Nephron progenitor cell (in vitro differentiated cells): ENCODE measurements at regions not wholly inside any gene's neighbourhood (a gene's known extent, or its start where the extent isn't known, plus 50 kb on each side); places are given as distances from the start of the nearest gene placed in this dataset.
"Not testable (repeated sequence)": the region's sequence is repeated elsewhere in the genome, so short reads cannot be mapped to it uniquely, and the experiment has no call there.

Experiments
- DNase-seq: peaks from one replicate; pipeline ENCODE4 v3.0.0; 2021
- H3K27ac Mint-ChIP-seq: 2 replicates; pipeline ENCODE4 v1.8.0; 2021; ENCODE audit warnings: mild to moderate bottlenecking, moderate library complexity, mixed read lengths
- H3K27me3 Mint-ChIP-seq: 2 replicates; pipeline ENCODE4 v1.8.0; 2021; ENCODE audit warnings: mild to moderate bottlenecking, low read depth, mixed read lengths; ENCODE audit not compliant: poor library complexity
- H3K36me3 Mint-ChIP-seq: 2 replicates; pipeline ENCODE4 v1.8.0; 2021; ENCODE audit warnings: low read depth, mixed read lengths
- H3K4me1 Mint-ChIP-seq: 2 replicates; pipeline ENCODE4 v1.8.0; 2021; ENCODE audit warnings: mixed read lengths
- H3K4me3 Mint-ChIP-seq: 2 replicates; pipeline ENCODE4 v1.8.0; 2021; ENCODE audit warnings: mild to moderate bottlenecking, moderate library complexity, mixed read lengths
- H3K9me3 Mint-ChIP-seq: 2 replicates; pipeline ENCODE4 v1.8.0; 2021; ENCODE audit warnings: mild to moderate bottlenecking, moderate library complexity, mixed read lengths
- TF ChIP-seq, protein P1 (sequence below): fragments of 200-600 bp; sonication (generic); IDR thresholded peaks from 2 replicates; pipeline ENCODE4 v1.5.0; 2021; ENCODE audit warnings: antibody characterized with exemption

GRCh38 chr21:9823197-9824157 is 697.9 kb upstream of the TPTE start:
- not testable (repeated sequence) for DNase-seq, H3K4me1 Mint-ChIP-seq, H3K4me3 Mint-ChIP-seq, H3K36me3 Mint-ChIP-seq, H3K27me3 Mint-ChIP-seq, H3K27ac Mint-ChIP-seq
- peaks cover 16% of the 10 kb centered on the region for H3K9me3 Mint-ChIP-seq

GRCh38 chr21:9830801-9831200 is 690.6 kb upstream of the TPTE start:
- not testable (repeated sequence) for H3K27ac Mint-ChIP-seq, H3K4me1 Mint-ChIP-seq, H3K27me3 Mint-ChIP-seq, H3K4me3 Mint-ChIP-seq, H3K36me3 Mint-ChIP-seq, DNase-seq
- H3K9me3 Mint-ChIP-seq = peaks cover 16% of the 10 kb centered on the region

- not testable (repeated sequence) for H3K4me3 Mint-ChIP-seq, H3K27me3 Mint-ChIP-seq, H3K36me3 Mint-ChIP-seq, H3K27ac Mint-ChIP-seq, H3K4me1 Mint-ChIP-seq, DNase-seq
- peaks cover 22% of the 10 kb centered on the region for H3K9me3 Mint-ChIP-seq
Observed at GRCh38 chr21:9832751-9833150, 688.6 kb upstream of the TPTE start.

GRCh38 chr21:9836547-9836946 is 684.8 kb upstream of the TPTE start:
- not testable (repeated sequence) for H3K4me3 Mint-ChIP-seq, DNase-seq, H3K27ac Mint-ChIP-seq, H3K4me1 Mint-ChIP-seq, H3K27me3 Mint-ChIP-seq
- H3K36me3 Mint-ChIP-seq = peaks cover 15% of the 10 kb centered on the region
- H3K9me3 Mint-ChIP-seq = peaks cover 58% of the 10 kb centered on the region

DNA sequence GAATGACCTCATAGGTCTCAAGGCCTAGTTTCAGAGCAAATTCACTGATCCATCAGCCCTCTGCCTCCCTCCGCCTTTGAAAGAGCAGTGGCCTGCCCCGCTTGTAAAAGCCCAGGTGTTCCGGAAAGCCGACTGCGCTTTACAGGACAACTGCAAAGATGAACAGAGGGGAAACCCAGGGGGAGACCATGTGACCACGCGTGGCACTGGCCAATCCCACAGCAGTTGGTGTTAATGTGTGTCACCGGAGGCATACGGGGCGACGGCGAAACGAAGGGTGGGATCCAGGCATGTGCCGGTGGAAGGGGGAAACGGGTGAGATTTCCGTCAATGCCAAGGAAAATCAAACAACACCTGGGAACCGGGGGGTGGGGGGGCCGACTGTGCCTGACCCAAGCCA is 684.4 kb upstream of the TPTE start:
- not testable (repeated sequence) for H3K4me3 Mint-ChIP-seq, DNase-seq, H3K4me1 Mint-ChIP-seq, H3K27ac Mint-ChIP-seq, H3K27me3 Mint-ChIP-seq
- peaks cover 62% of the 10 kb centered on the region for H3K9me3 Mint-ChIP-seq
- peaks cover 15% of the 10 kb centered on the region for H3K36me3 Mint-ChIP-seq

GRCh38 chr21:9837526-9837925 is 683.9 kb upstream of the TPTE start:
- not testable (repeated sequence) for H3K4me3 Mint-ChIP-seq, H3K27ac Mint-ChIP-seq, H3K27me3 Mint-ChIP-seq, DNase-seq, H3K4me1 Mint-ChIP-seq
- H3K9me3 Mint-ChIP-seq = peaks cover 66% of the 10 kb centered on the region
- peaks cover 15% of the 10 kb centered on the region for H3K36me3 Mint-ChIP-seq

GRCh38 chr21:9837946-9838737 is 683.2 kb upstream of the TPTE start:
- H3K27me3 Mint-ChIP-seq = no peaks in the 10 kb centered on the region
- H3K36me3 Mint-ChIP-seq = peaks cover 15% of the 10 kb centered on the region
- DNase-seq = no peak
- H3K4me1 Mint-ChIP-seq = no peaks in the 10 kb centered on the region
- peaks cover 66% of the 10 kb centered on the region for H3K9me3 Mint-ChIP-seq
- TF ChIP-seq, protein P1, sequence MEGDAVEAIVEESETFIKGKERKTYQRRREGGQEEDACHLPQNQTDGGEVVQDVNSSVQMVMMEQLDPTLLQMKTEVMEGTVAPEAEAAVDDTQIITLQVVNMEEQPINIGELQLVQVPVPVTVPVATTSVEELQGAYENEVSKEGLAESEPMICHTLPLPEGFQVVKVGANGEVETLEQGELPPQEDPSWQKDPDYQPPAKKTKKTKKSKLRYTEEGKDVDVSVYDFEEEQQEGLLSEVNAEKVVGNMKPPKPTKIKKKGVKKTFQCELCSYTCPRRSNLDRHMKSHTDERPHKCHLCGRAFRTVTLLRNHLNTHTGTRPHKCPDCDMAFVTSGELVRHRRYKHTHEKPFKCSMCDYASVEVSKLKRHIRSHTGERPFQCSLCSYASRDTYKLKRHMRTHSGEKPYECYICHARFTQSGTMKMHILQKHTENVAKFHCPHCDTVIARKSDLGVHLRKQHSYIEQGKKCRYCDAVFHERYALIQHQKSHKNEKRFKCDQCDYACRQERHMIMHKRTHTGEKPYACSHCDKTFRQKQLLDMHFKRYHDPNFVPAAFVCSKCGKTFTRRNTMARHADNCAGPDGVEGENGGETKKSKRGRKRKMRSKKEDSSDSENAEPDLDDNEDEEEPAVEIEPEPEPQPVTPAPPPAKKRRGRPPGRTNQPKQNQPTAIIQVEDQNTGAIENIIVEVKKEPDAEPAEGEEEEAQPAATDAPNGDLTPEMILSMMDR = no peak
- no peak overlapping the region for H3K27ac Mint-ChIP-seq
- no peak overlapping the region for H3K4me3 Mint-ChIP-seq

GRCh38 chr21:9838738-9839642 is 682.4 kb upstream of the TPTE start:
- Mint-ChIP-seq H3K27ac (no peak overlapping the region), H3K27me3 (no peaks in the 10 kb centered on the region), H3K4me3 (no peak overlapping the region), H3K4me1 (no peaks in the 10 kb centered on the region), H3K9me3 (peaks cover 73% of the 10 kb centered on the region), H3K36me3 (peaks cover 15% of the 10 kb centered on the region)
- no peak for DNase-seq
- TF ChIP-seq, protein P1 = no peak

GRCh38 chr21:9844106-9844505 is 677.3 kb upstream of the TPTE start:
- DNase-seq, H3K36me3 Mint-ChIP-seq, H3K4me1 Mint-ChIP-seq, H3K27ac Mint-ChIP-seq, H3K27me3 Mint-ChIP-seq, H3K4me3 Mint-ChIP-seq: not testable (repeated sequence)
- H3K9me3 Mint-ChIP-seq = peaks cover 49% of the 10 kb centered on the region

- H3K4me1 Mint-ChIP-seq, H3K36me3 Mint-ChIP-seq, DNase-seq, H3K27ac Mint-ChIP-seq, H3K27me3 Mint-ChIP-seq, H3K4me3 Mint-ChIP-seq: not testable (repeated sequence)
- H3K9me3 Mint-ChIP-seq = peaks cover 21% of the 10 kb centered on the region
Observed at GRCh38 chr21:9847511-9847910, 673.9 kb upstream of the TPTE start.

DNA sequence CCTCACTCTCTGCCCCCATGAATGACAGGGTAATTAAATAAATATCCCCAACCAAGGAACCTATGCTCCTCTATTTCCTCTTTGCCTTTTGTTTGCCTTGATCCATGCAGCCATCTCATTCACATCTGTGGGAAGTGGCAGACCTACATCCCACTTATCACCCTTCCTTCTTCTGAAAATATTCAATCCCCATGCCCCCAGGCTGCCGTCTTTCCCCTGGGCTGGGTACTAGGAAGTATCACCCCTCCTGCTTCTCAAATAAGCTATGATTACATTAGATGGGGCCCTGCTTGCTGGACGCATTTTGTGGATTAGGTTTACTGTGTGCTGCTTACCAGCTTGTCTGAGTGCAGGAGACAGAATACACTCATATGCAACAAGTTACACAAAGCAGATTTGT is 670.2 kb upstream of the TPTE start:
- H3K4me3 Mint-ChIP-seq, H3K27ac Mint-ChIP-seq, DNase-seq, H3K27me3 Mint-ChIP-seq, H3K4me1 Mint-ChIP-seq, H3K36me3 Mint-ChIP-seq: not testable (repeated sequence)
- H3K9me3 Mint-ChIP-seq = peaks cover 18% of the 10 kb centered on the region
